Loucy (cell line): ENCODE measurements at regions not wholly inside any gene's neighbourhood (a gene's known extent, or its start where the extent isn't known, plus 50 kb on each side); places are given as distances from the start of the nearest gene placed in this dataset.

Experiments
- H2AFZ ChIP-seq: fragments of 200-600 bp; sonication (generic); 2 replicates; pipeline ENCODE4 v1.6.0; 2016; ENCODE audit warnings: antibody characterized with exemption, mild to moderate bottlenecking, low read length, moderate library complexity
- H3F3A ChIP-seq: fragments of 200-600 bp; 2 replicates; pipeline ENCODE4 v1.6.0; 2016; ENCODE audit warnings: antibody characterized with exemption, low read depth, mild to moderate bottlenecking
- H3K27me3 ChIP-seq: fragments of 200-600 bp; sonication (generic); 2 replicates; pipeline ENCODE4 v1.6.1; 2014; ENCODE audit warnings: low read length, mild to moderate bottlenecking; ENCODE audit not compliant: insufficient read depth, poor library complexity, severe bottlenecking
- H3K36me3 ChIP-seq: fragments of 200-600 bp; sonication (generic); 2 replicates; pipeline ENCODE4 v1.6.1; 2016; ENCODE audit warnings: low read length; ENCODE audit not compliant: insufficient read depth
- H3K4me1 ChIP-seq: fragments of 200-600 bp; sonication (generic); 2 replicates; pipeline ENCODE4 v1.5.1; 2014; ENCODE audit warnings: low read length, mild to moderate bottlenecking; ENCODE audit not compliant: insufficient read depth, poor library complexity, severe bottlenecking
- H3K4me2 ChIP-seq: fragments of 200-600 bp; sonication (generic); 2 replicates; pipeline ENCODE4 v1.6.0; 2014; ENCODE audit warnings: antibody characterized with exemption, low read length, low read depth, mild to moderate bottlenecking; ENCODE audit not compliant: poor library complexity, severe bottlenecking
- H3K4me3 ChIP-seq: fragments of 200-600 bp; sonication (generic); 2 replicates; pipeline ENCODE4 v1.5.1; 2014; ENCODE audit warnings: low read length, mild to moderate bottlenecking, mixed read lengths; ENCODE audit not compliant: poor library complexity, severe bottlenecking
- H3K79me2 ChIP-seq: fragments of 200-600 bp; sonication (generic); 2 replicates; pipeline ENCODE4 v1.6.1; 2014; ENCODE audit warnings: low read length; ENCODE audit not compliant: insufficient read depth
- H3K9ac ChIP-seq: fragments of 200-600 bp; sonication (generic); 2 replicates; pipeline ENCODE4 v1.6.0; 2014; ENCODE audit warnings: mild to moderate bottlenecking, low read depth, low read length, moderate library complexity; ENCODE audit not compliant: poor library complexity, severe bottlenecking
- H3K9me2 ChIP-seq: fragments of 200-600 bp; sonication (generic); replicated peaks from 2 replicates; pipeline ENCODE4 v1.6.1; 2016; ENCODE audit warnings: low read depth, low read length, mixed read lengths
- H3K9me3 ChIP-seq: fragments of 200-600 bp; sonication (generic); 2 replicates; pipeline ENCODE4 v1.6.1; 2014; ENCODE audit warnings: mild to moderate bottlenecking, antibody characterized with exemption, low read length, low read depth; ENCODE audit not compliant: insufficient read depth
- H4K20me1 ChIP-seq: fragments of 200-600 bp; sonication (generic); 2 replicates; pipeline ENCODE4 v1.6.0; 2014; ENCODE audit warnings: antibody characterized with exemption, low read length, mild to moderate bottlenecking; ENCODE audit not compliant: insufficient read depth, poor library complexity, severe bottlenecking
- CTCF ChIP-seq: fragments of 200-600 bp; sonication (generic); conservative IDR thresholded peaks from 2 replicates; pipeline ENCODE4 v1.5.1; 2014; ENCODE audit warnings: mild to moderate bottlenecking, antibody characterized with exemption, low read length
- EZH2phosphoT487 ChIP-seq: fragments of 200-600 bp; IDR thresholded peaks from 2 replicates; pipeline ENCODE4 v1.6.1; 2018; ENCODE audit warnings: antibody characterized with exemption, mild to moderate bottlenecking, moderate library complexity, borderline replicate concordance

- H3K27me3 ChIP-seq: no peaks in the 10 kb centered on the region
- TF ChIP-seq CTCF (no peak), EZH2phosphoT487 (no peak)
These were observed 83.1 kb upstream of the ARSJ start for GRCh38 chr4:114062499-114062898.

GRCh38 chr4:114072781-114073180 is 93.3 kb upstream of the ARSJ start:
- H3K79me2 ChIP-seq: no peaks in the 10 kb centered on the region
- H3K4me3 ChIP-seq: no peak overlapping the region
- H3K4me2 ChIP-seq: no peak overlapping the region
- no peaks in the 10 kb centered on the region for H3K9me3 ChIP-seq
- H4K20me1 ChIP-seq: no peaks in the 10 kb centered on the region
- no peaks in the 10 kb centered on the region for H3K9me2 ChIP-seq
- TF ChIP-seq CTCF (no peak), EZH2phosphoT487 (no peak)
- H3F3A ChIP-seq: no peaks in the 10 kb centered on the region
- no peak overlapping the region for H2AFZ ChIP-seq
- no peaks in the 10 kb centered on the region for H3K27me3 ChIP-seq
- H3K36me3 ChIP-seq: no peaks in the 10 kb centered on the region
- H3K9ac ChIP-seq: no peak overlapping the region
- peaks cover 10% of the 10 kb centered on the region for H3K4me1 ChIP-seq

More at GRCh38 chr4:114062499-114062898, 83.1 kb upstream of the ARSJ start:
- H2AFZ ChIP-seq: no peak overlapping the region
- H3K4me1 ChIP-seq: no peaks in the 10 kb centered on the region
- H3K9me3 ChIP-seq: 0 out of 2 replicates have a peak, but pooled peaks cover 5% of the 10 kb centered on the region
- H3K36me3 ChIP-seq: no peaks in the 10 kb centered on the region
- no peaks in the 10 kb centered on the region for H3K79me2 ChIP-seq
- no peaks in the 10 kb centered on the region for H3F3A ChIP-seq
- no peak overlapping the region for H3K4me2 ChIP-seq
- no peaks in the 10 kb centered on the region for H4K20me1 ChIP-seq
- H3K9me2 ChIP-seq: no peaks in the 10 kb centered on the region
- no peak overlapping the region for H3K9ac ChIP-seq
- H3K4me3 ChIP-seq: no peak overlapping the region

GRCh38 chr4:114076899-114077570 is 97.6 kb upstream of the ARSJ start:
- H3K36me3 ChIP-seq: no peaks in the 10 kb centered on the region
- no peaks in the 10 kb centered on the region for H3K79me2 ChIP-seq
- H3K9me3 ChIP-seq: no peaks in the 10 kb centered on the region
- no peak overlapping the region for H2AFZ ChIP-seq
- TF ChIP-seq CTCF (no peak), EZH2phosphoT487 (no peak)
- H4K20me1 ChIP-seq: no peaks in the 10 kb centered on the region
- H3K4me3 ChIP-seq: no peak overlapping the region
- no peak overlapping the region for H3K4me2 ChIP-seq
- no peak overlapping the region for H3K9ac ChIP-seq
- no peaks in the 10 kb centered on the region for H3K27me3 ChIP-seq
- H3K9me2 ChIP-seq: no peaks in the 10 kb centered on the region
- H3K4me1 ChIP-seq: peaks cover 5% of the 10 kb centered on the region
- no peaks in the 10 kb centered on the region for H3F3A ChIP-seq
